ENCODE measurements at regions not wholly inside any gene's neighbourhood (a gene's known extent, or its start where the extent isn't known, plus 50 kb on each side); places are given as distances from the start of the nearest gene placed in this dataset.

GRCh38 chr17:34055606-34056005, 199.5 kb upstream of the CCL2 start:
- no peak for TF ChIP-seq ZNF274 (IDR thresholded peaks at IDR 0.05; ENCODE audit: low read depth, low read length)
- TF ChIP-seq SUZ12 (IDR thresholded peaks at IDR 0.05; ENCODE audit: extremely low read depth, insufficient read depth, insufficient read length): no peak
- no peak for TF ChIP-seq YY1 (IDR thresholded peaks at IDR 0.05; ENCODE audit: insufficient read depth, insufficient read length)
